Astrocyte of the cerebellum (primary cell): ENCODE measurements at regions not wholly inside any gene's neighbourhood (a gene's known extent, or its start where the extent isn't known, plus 50 kb on each side); places are given as distances from the start of the nearest gene placed in this dataset.

ENCODE experiments used
- DNase-seq: peaks from one replicate; pipeline ENCODE4 v3.0.0-alpha.2; 2011; ENCODE audit warnings: low read depth
- H3K4me3 ChIP-seq: 2 replicates; pipeline ENCODE4 v1.5.1; 2011; ENCODE audit warnings: mild to moderate bottlenecking, low read depth, low read length, moderate library complexity
- CTCF ChIP-seq: IDR thresholded peaks from 2 replicates; pipeline ENCODE4 v1.5.1; 2012; ENCODE audit warnings: low read length, low read depth, moderate library complexity, mild to moderate bottlenecking; ENCODE audit errors: missing control alignments
- in situ Hi-C: cut with HindIII; loops from 2 replicates; pipeline ENCODE4 v1.10.0; 2017; ENCODE audit warnings: low sequenced_read_pairs

- no peak for DNase-seq
- in situ Hi-C loops: no loop called here
- no peak overlapping the region for H3K4me3 ChIP-seq
- TF ChIP-seq CTCF: no peak
Measured at GRCh38 chr18:76167410-76167809, 327.6 kb downstream of the ZNF516 start.

DNA sequence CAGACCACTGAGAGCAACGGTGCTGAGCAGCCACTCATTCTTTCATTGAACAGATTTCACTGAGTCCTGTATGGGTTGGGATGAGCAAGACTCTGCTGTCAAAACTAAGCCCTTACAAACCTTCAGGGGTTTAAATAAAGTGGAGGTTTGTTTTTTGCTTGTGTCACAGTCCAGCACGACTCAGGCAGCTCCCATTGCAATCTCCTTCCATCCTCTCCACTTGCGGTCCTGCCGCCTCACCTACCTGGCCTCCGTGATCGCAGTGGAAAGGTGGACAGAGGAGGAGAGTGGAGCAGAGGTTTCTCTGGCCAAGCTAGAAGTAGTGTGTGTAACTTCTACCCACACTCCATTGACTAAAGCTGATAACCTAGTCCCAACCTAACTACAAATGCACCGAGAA is 332.2 kb downstream of the ZNF516 start:
- H3K4me3 ChIP-seq: no peak overlapping the region
- in situ Hi-C loops: no loop called here
- no peak for TF ChIP-seq CTCF
- no peak for DNase-seq

DNA sequence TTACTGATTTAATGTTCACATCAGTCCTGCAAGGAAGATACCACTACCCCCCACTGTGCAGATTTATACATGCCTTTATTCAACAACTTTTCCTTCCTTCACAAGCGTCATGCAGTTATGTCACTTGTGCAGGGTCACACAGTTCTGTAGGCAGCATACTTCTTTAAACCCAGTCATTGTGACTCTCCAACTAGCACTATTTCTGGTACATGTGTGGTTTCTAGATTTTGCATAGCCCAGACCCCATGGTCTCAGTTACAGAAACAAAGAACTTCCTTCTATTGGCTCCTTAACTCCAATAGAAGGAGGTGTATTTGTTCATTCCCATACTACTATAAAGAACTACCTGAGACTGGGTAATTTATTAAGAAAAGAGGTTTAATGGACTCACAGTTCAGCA is 333.1 kb downstream of the ZNF516 start:
- TF ChIP-seq CTCF: no peak
- in situ Hi-C loops: no loop called here

DNA sequence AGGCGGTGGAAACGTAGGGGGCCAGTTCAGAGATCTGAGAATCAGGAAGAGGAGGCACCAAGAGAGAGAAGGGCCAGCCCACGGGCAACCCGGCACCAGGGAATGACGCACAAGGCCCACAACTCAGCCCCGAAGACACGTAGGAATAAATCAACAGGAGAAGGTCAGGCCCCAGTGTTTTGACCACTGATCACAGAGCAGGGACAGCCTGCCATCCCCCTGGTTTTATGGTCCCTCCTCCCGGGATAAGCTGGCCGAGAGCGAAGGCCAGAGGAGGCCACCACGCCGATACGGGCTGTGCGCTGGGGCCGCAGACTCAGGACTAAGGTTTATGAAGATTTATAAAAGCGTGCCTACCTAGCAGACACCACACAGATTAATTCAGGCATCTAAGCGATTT is 341.4 kb downstream of the ZNF516 start:
- in situ Hi-C loops: no loop called here
- TF ChIP-seq CTCF: no peak
- H3K4me3 ChIP-seq: no peak overlapping the region
- DNase-seq: no peak

More for the DNA sequence above, 333.1 kb downstream of the ZNF516 start:
- H3K4me3 ChIP-seq: no peak overlapping the region
- DNase-seq: no peak

GRCh38 chr18:76149734-76150133 is 345.3 kb downstream of the ZNF516 start:
- in situ Hi-C loops: no loop called here
- TF ChIP-seq CTCF: no peak
- no peak for DNase-seq
- no peak overlapping the region for H3K4me3 ChIP-seq

GRCh38 chr18:76149284-76149683 is 345.8 kb downstream of the ZNF516 start:
- no peak for TF ChIP-seq CTCF
- in situ Hi-C loops: no loop called here
- no peak overlapping the region for H3K4me3 ChIP-seq
- no peak for DNase-seq

DNA sequence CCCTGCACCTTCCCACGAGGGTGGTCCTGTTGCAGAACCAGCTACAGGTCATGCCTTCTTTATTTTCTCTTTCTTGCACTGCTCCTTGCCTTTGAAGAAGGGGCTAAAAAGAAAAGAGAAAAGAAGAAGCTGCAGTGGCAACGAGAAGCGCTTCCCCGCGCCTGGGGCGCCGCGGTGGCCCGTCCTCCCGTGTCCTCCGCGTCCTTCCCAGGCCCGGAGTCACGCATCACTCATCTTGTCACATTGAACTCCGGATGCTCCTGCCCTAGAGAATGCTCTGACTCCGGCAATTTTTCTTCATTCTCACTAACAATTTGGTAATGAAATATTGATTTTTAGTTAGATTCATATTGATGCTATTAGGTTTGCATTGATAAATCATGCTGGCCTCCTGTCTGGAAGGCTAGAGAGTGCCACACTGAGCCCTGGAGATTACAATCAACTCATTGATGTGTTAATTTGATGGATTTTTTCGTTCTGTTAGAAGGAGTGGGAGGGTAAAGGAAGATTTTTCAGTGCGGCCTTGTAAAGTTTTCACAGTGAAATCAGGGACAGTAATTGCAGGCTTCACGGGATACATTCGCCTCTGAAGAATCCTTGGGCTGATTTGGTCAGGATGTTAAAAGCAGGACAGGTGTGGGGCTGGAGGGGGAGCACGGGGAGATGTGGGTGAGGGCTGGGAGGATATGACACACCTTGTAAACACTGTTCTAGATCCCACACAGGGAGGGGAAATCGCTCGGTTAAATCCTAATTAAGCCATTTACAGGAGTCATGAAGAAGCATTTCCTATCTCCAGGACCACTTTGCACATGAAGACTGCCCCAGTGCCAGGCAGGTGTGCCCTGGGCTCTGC is 349.3 kb downstream of the ZNF516 start:
- TF ChIP-seq CTCF: no peak
- in situ Hi-C loops: no loop called here
- no peak for DNase-seq
- no peak overlapping the region for H3K4me3 ChIP-seq
